Mesenchymal stem cell (in vitro differentiated cells and primary cell): ENCODE measurements at regions not wholly inside any gene's neighbourhood (a gene's known extent, or its start where the extent isn't known, plus 50 kb on each side); places are given as distances from the start of the nearest gene placed in this dataset.

Experiments used
- DNase-seq: peaks from one replicate; pipeline ENCODE4 v3.0.0-alpha.2; 2013
- H2AFZ ChIP-seq: one replicate; pipeline ENCODE4 v1.6.1; 2013; ENCODE audit warnings: low read depth, mild to moderate bottlenecking, control low read depth, inconsistent platforms, low read length, moderate library complexity
- H2AK5ac ChIP-seq: 2 replicates; pipeline ENCODE4 v1.6.1; 2013; ENCODE audit warnings: low read length, moderate library complexity, mild to moderate bottlenecking, inconsistent platforms; ENCODE audit not compliant: severe bottlenecking
- H2BK120ac ChIP-seq: one replicate; pipeline ENCODE4 v1.6.1; 2013; ENCODE audit warnings: low read depth, mild to moderate bottlenecking, inconsistent platforms, low read length, moderate library complexity
- H2BK12ac ChIP-seq, 2 experiments: one replicate each; pipeline ENCODE4 v1.6.1; 2013; ENCODE audit warnings: inconsistent platforms in 2 of 2, low read length in 2 of 2, mild to moderate bottlenecking in 2 of 2, moderate library complexity in 2 of 2, control low read depth in 1 of 2
- H2BK15ac ChIP-seq: one replicate; pipeline ENCODE4 v1.6.1; 2013; ENCODE audit warnings: mild to moderate bottlenecking, low read depth, inconsistent platforms; ENCODE audit not compliant: poor library complexity, severe bottlenecking
- H2BK5ac ChIP-seq: 2 replicates; pipeline ENCODE4 v1.6.1; 2013; ENCODE audit warnings: low read depth, mild to moderate bottlenecking, low read length, control low read depth, inconsistent platforms; ENCODE audit not compliant: poor library complexity, severe bottlenecking
- H3K14ac ChIP-seq, 2 experiments: one replicate each; pipeline ENCODE4 v1.6.1; 2013; ENCODE audit warnings: inconsistent platforms in 2 of 2, low read length in 2 of 2, control low read depth in 1 of 2, mild to moderate bottlenecking in 1 of 2, moderate library complexity in 1 of 2
- H3K18ac ChIP-seq, 2 experiments: one replicate each; pipeline ENCODE4 v1.6.1; 2013; ENCODE audit warnings: inconsistent platforms in 2 of 2, low read length in 2 of 2, control low read depth in 1 of 2, low read depth in 1 of 2, mild to moderate bottlenecking in 1 of 2
- H3K23ac ChIP-seq, 2 experiments: one replicate each; pipeline ENCODE4 v1.6.1; 2013; ENCODE audit warnings: inconsistent platforms in 2 of 2, low read length in 2 of 2, mild to moderate bottlenecking in 2 of 2, moderate library complexity in 2 of 2, control low read depth in 1 of 2
- H3K27ac ChIP-seq: 2 replicates; pipeline ENCODE4 v1.5.1; 2013; ENCODE audit warnings: mild to moderate bottlenecking, moderate library complexity, low read length, control low read depth, inconsistent platforms; ENCODE audit not compliant: poor library complexity, severe bottlenecking
- H3K27me3 ChIP-seq, 2 experiments: 2 replicates each; pipeline versions ENCODE4 v1.6.1 to v1.7.0; 2013; ENCODE audit warnings: low read length in 2 of 2, mild to moderate bottlenecking in 2 of 2, moderate library complexity in 2 of 2, control low read depth in 1 of 2, inconsistent platforms in 1 of 2; ENCODE audit not compliant: control insufficient read depth in 1 of 2, insufficient read depth in 1 of 2
- H3K36me3 ChIP-seq, 2 experiments: 2 replicates each; pipeline versions ENCODE4 v1.6.1 to v1.7.0; 2013; ENCODE audit warnings: low read length in 2 of 2, control low read depth in 1 of 2, inconsistent platforms in 1 of 2, low read depth in 1 of 2, mild to moderate bottlenecking in 1 of 2; ENCODE audit not compliant: insufficient read depth in 2 of 2, control insufficient read depth in 1 of 2
- H3K4ac ChIP-seq, 2 experiments: one replicate each; pipeline ENCODE4 v1.6.1; 2013; ENCODE audit warnings: inconsistent platforms in 2 of 2, low read length in 2 of 2, mild to moderate bottlenecking in 2 of 2, moderate library complexity in 2 of 2, control low read depth in 1 of 2, low read depth in 1 of 2
- H3K4me1 ChIP-seq: 2 replicates; pipeline ENCODE4 v1.6.1; 2013; ENCODE audit warnings: low read depth, low read length, control low read depth; ENCODE audit not compliant: control insufficient read depth, insufficient read depth
- H3K4me2 ChIP-seq: 2 replicates; pipeline ENCODE4 v1.6.1; 2013; ENCODE audit warnings: low read length, mild to moderate bottlenecking, inconsistent platforms; ENCODE audit not compliant: poor library complexity, severe bottlenecking
- H3K4me3 ChIP-seq, 2 experiments: 2 replicates each; pipeline versions ENCODE4 v1.5.1 to v1.7.0; 2013; ENCODE audit warnings: low read length in 2 of 2, mild to moderate bottlenecking in 2 of 2, control low read depth in 1 of 2, low read depth in 1 of 2; ENCODE audit not compliant: insufficient read depth in 1 of 2
- H3K79me1 ChIP-seq: replicated peaks from 2 replicates; pipeline ENCODE4 v1.6.1; 2013; ENCODE audit warnings: mild to moderate bottlenecking, control low read depth, low read length, inconsistent platforms; ENCODE audit not compliant: poor library complexity, severe bottlenecking
- H3K9ac ChIP-seq: 2 replicates; pipeline ENCODE4 v1.7.0; 2013; ENCODE audit warnings: mild to moderate bottlenecking, low read length, moderate library complexity
- H3K9me3 ChIP-seq: 2 replicates; pipeline ENCODE4 v1.7.0; 2013; ENCODE audit warnings: mild to moderate bottlenecking, low read length; ENCODE audit not compliant: control insufficient read depth
- H4K8ac ChIP-seq: one replicate; pipeline ENCODE4 v1.6.1; 2013; ENCODE audit warnings: inconsistent platforms, mild to moderate bottlenecking, low read length, moderate library complexity
- H4K91ac ChIP-seq: one replicate; pipeline ENCODE4 v1.6.1; 2013; ENCODE audit warnings: mild to moderate bottlenecking, low read length, inconsistent platforms
- WGBS: methylation state at CpG from one replicate; pipeline ENCODE4 v1.1.7; 2013; ENCODE audit warnings: mixed read lengths; 5-methylcytosine and 5-hydroxymethylcytosine counted together

DNA sequence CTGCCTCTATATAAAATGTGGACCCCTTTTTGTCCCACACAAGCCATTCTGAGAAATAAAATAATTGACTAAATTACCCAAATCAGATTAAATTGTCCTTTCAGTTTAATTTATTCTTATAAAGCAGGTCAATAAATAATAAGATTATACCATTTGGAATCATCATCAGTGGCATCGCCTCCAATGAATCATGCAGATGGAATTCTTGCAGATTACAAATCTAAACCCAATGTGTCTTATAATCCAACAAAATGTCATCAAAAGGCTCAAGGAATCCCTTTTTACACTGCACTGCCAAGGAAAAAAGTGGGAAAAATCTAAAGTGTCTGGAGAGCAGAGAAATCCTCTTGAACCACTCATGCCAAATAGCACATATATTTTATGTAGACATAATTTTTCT, 138.2 kb upstream of the TSPAN8 start:
- Histone ChIP-seq H2BK15ac (no peak overlapping the region), H3K4me2 (no peak overlapping the region), H3K4me3 (no peak overlapping the region), H3K36me3 (no peaks in the 10 kb centered on the region), H3K18ac (no peak overlapping the region), H2BK12ac (no peak overlapping the region), H3K9me3 (peaks cover 7% of the 10 kb centered on the region), H2BK5ac (no peak overlapping the region), H3K14ac (no peak overlapping the region), H3K79me1 (no peaks in the 10 kb centered on the region), H3K4me1 (no peaks in the 10 kb centered on the region), H3K23ac (no peak overlapping the region), H3K9ac (no peak overlapping the region), H2AK5ac (no peak overlapping the region), H3K27ac (no peak overlapping the region), H2BK120ac (no peak overlapping the region), H4K8ac (no peak overlapping the region), H3K27me3 (no peaks in the 10 kb centered on the region), H3K4ac (no peak overlapping the region), H2AFZ (no peak overlapping the region), H4K91ac (no peak overlapping the region)
- DNase-seq, result no peak
- WGBS, result no CpG with 5 or more reads among the region's 1 CpG

DNA sequence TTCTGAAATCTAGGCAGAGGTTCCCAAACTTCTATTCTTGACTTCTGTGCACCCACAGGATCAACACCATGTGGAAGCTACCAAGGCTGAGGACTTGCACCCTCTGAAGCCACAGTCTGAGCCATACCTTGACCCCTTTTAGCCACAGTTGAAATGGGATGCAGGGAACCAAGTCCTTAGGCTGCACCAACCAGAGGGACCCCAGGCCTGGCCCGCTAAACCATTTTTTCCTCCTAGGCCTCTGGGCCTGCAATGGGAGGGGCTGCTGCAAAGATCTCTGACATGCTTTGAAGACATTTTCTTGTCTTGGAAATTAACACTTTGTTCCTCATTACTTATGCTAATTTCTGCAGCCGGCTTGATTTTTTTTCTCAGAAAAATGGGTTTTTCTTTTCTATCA, 133.9 kb upstream of the TSPAN8 start:
- WGBS, result 84% methylated on average over 2 of the region's 2 CpGs
- Histone ChIP-seq H2BK12ac (no peak overlapping the region), H4K8ac (no peak overlapping the region), H3K36me3 (no peaks in the 10 kb centered on the region), H3K18ac (no peak overlapping the region), H3K9ac (no peak overlapping the region), H3K79me1 (no peaks in the 10 kb centered on the region), H3K4me1 (no peaks in the 10 kb centered on the region), H3K27me3 (no peaks in the 10 kb centered on the region), H3K4ac (no peak overlapping the region), H2AFZ (no peak overlapping the region), H2AK5ac (no peak overlapping the region), H2BK5ac (no peak overlapping the region), H3K23ac (no peak overlapping the region), H2BK120ac (no peak overlapping the region), H4K91ac (no peak overlapping the region), H3K27ac (no peak overlapping the region), H3K4me3 (no peak overlapping the region), H3K14ac (no peak overlapping the region), H3K9me3 (peaks cover 10% of the 10 kb centered on the region), H3K4me2 (no peak overlapping the region), H2BK15ac (no peak overlapping the region)
- DNase-seq, result no peak

- Histone ChIP-seq H3K4me1 (no peaks in the 10 kb centered on the region), H3K79me1 (no peaks in the 10 kb centered on the region), H2AFZ (no peak overlapping the region), H2BK5ac (no peak overlapping the region), H2BK15ac (no peak overlapping the region), H3K9ac (no peak overlapping the region), H4K8ac (no peak overlapping the region), H4K91ac (no peak overlapping the region), H3K23ac (no peak overlapping the region), H3K27me3 (no peaks in the 10 kb centered on the region), H2BK120ac (no peak overlapping the region), H2AK5ac (no peak overlapping the region), H3K36me3 (no peaks in the 10 kb centered on the region), H3K4ac (no peak overlapping the region), H3K9me3 (peaks cover 4% of the 10 kb centered on the region), H3K4me3 (no peak overlapping the region), H3K4me2 (no peak overlapping the region), H3K14ac (no peak overlapping the region), H3K27ac (no peak overlapping the region), H3K18ac (no peak overlapping the region), H2BK12ac (no peak overlapping the region)
- DNase-seq, result no peak
- no CpG with 5 or more reads among the region's 1 CpG for WGBS
These were observed 126.1 kb upstream of the TSPAN8 start for GRCh38 chr12:71283883-71284282.

DNA sequence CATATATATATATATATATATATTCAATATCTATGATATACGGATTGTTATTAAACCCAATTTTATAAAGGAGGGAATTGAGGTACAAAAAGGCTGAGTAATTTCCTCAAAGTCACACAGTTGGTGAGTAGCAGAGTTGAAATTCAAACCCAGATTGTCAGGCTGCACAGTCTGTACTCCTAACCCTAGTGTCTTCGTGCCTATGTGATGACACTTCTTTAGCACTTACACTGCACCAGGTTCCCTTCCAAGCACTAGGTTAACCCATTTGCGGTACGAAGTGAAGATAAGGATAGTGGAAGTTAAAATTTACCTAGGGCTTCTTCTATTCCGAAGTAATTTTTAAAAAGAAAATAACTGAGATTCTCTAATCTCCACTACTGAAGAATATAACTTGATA, 125.1 kb upstream of the TSPAN8 start:
- Histone ChIP-seq H2AFZ (no peak overlapping the region), H3K4me1 (no peaks in the 10 kb centered on the region), H3K27ac (no peak overlapping the region), H2BK120ac (no peak overlapping the region), H2BK12ac (no peak overlapping the region), H2AK5ac (no peak overlapping the region), H3K18ac (no peak overlapping the region), H3K4me3 (no peak overlapping the region), H3K36me3 (no peaks in the 10 kb centered on the region), H3K4ac (no peak overlapping the region), H3K9ac (no peak overlapping the region), H3K4me2 (no peak overlapping the region), H4K91ac (no peak overlapping the region), H3K9me3 (peaks cover 4% of the 10 kb centered on the region), H3K27me3 (no peaks in the 10 kb centered on the region), H2BK5ac (no peak overlapping the region), H3K79me1 (no peaks in the 10 kb centered on the region), H3K23ac (no peak overlapping the region), H3K14ac (no peak overlapping the region), H2BK15ac (no peak overlapping the region), H4K8ac (no peak overlapping the region)
- no peak for DNase-seq
- WGBS, result no CpG with 5 or more reads among the region's 5 CpGs
